ENCODE measurements at regions not wholly inside any gene's neighbourhood (a gene's known extent, or its start where the extent isn't known, plus 50 kb on each side); places are given as distances from the start of the nearest gene placed in this dataset.
"Not testable (repeated sequence)": the region's sequence is repeated elsewhere in the genome, so short reads cannot be mapped to it uniquely, and the experiment has no call there.

DNA sequence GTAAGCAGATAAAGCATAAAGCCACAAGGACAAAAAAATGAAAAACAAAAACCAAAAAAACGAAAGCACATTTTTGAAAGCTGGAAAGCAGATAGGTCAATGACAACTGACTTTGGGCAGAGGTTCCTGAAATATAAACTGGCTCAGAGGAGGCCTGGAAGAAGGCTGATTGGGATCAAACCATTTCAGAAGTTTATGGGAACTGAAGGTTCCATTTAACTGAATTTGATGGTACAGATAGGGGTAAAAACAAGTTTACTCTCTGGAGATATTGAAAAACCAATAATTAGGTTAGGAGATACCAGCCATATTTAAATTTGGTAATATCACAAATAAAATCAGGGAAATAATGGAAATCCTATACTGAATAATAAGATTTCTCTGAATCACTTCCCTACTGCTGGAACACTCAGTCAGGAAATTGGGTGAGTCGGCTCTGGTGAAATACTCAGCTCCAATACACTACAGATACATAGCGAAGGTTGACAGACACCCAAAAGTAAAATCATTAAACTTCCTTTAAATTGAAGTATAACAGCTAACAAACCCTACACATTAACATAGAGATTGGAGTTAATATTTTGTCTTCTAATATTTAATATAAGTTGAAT is 1584.3 kb downstream of the STIM2 start:
- peaks cover 10% of the 10 kb centered on the region for H3K4me1 Mint-ChIP-seq (ENCODE audit: low read depth, unreplicated experiment)
- no peak overlapping the region for H3K27ac Mint-ChIP-seq (ENCODE audit: unreplicated experiment)
- TF ChIP-seq, protein P1, sequence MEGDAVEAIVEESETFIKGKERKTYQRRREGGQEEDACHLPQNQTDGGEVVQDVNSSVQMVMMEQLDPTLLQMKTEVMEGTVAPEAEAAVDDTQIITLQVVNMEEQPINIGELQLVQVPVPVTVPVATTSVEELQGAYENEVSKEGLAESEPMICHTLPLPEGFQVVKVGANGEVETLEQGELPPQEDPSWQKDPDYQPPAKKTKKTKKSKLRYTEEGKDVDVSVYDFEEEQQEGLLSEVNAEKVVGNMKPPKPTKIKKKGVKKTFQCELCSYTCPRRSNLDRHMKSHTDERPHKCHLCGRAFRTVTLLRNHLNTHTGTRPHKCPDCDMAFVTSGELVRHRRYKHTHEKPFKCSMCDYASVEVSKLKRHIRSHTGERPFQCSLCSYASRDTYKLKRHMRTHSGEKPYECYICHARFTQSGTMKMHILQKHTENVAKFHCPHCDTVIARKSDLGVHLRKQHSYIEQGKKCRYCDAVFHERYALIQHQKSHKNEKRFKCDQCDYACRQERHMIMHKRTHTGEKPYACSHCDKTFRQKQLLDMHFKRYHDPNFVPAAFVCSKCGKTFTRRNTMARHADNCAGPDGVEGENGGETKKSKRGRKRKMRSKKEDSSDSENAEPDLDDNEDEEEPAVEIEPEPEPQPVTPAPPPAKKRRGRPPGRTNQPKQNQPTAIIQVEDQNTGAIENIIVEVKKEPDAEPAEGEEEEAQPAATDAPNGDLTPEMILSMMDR (IDR thresholded peaks at IDR 0.05; ENCODE audit: partially characterized antibody, unreplicated experiment): no peak
- no peak overlapping the region for H3K4me3 Mint-ChIP-seq (ENCODE audit: unreplicated experiment)
- H3K9me3 Mint-ChIP-seq (ENCODE audit: unreplicated experiment): peaks cover 2% of the 10 kb centered on the region
- no peaks in the 10 kb centered on the region for H3K27me3 Mint-ChIP-seq (ENCODE audit: unreplicated experiment)
- no peak for DNase-seq
- H3K36me3 Mint-ChIP-seq (ENCODE audit: unreplicated experiment): no peaks in the 10 kb centered on the region

DNA sequence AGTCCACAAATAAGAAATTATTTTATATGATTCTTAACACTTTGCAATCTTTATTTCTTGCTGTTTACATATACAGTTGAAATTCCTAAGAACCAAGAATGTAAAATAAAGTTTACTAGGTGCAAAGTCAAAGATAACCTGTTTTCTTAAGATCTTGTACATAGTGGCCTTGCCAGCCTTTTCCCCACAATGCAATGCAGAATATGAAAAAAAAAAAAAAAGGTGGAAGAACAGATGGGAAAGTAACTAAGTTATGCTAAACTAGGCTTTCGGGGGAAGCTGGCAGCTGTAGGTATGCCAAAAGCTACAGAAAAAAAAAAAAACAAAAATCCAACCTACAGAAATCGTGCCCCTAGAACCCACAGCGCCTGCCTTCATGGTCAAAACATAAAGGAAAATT is 1588.4 kb downstream of the STIM2 start:
- no peak for DNase-seq
- Mint-ChIP-seq H3K4me1 (ENCODE audit: low read depth, unreplicated experiment) (peaks cover 4% of the 10 kb centered on the region), H3K27me3 (ENCODE audit: unreplicated experiment) (no peaks in the 10 kb centered on the region), H3K36me3 (ENCODE audit: unreplicated experiment) (no peaks in the 10 kb centered on the region), H3K27ac (ENCODE audit: unreplicated experiment) (no peak overlapping the region), H3K9me3 (ENCODE audit: unreplicated experiment) (no peaks in the 10 kb centered on the region), H3K4me3 (ENCODE audit: unreplicated experiment) (no peak overlapping the region)
- TF ChIP-seq, protein P1 (IDR thresholded peaks at IDR 0.05; ENCODE audit: partially characterized antibody, unreplicated experiment): no peak

DNA sequence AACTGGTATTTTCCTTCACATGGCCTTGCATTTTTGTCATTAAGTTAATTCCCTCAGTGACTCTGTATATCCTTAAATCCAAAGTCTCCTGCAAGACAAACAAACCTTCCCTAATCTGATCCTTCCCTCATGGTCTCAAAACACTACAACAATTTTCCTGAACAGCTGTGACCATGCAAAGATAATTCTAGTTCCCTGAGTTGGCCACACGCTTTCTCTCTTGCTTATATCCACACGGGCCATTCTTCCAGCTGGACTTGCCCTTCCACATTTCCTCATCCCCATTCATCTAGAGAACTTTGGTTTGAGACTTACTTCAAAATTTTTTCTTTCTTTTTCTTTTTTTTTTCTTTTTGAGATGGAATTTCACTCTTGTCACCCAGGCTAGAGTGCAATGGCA is 1590.7 kb downstream of the STIM2 start:
- TF ChIP-seq, protein P1 (IDR thresholded peaks at IDR 0.05; ENCODE audit: partially characterized antibody, unreplicated experiment): no peak
- Mint-ChIP-seq H3K4me1 (ENCODE audit: low read depth, unreplicated experiment) (peaks cover 4% of the 10 kb centered on the region), H3K27me3 (ENCODE audit: unreplicated experiment) (no peaks in the 10 kb centered on the region), H3K4me3 (ENCODE audit: unreplicated experiment) (no peak overlapping the region), H3K9me3 (ENCODE audit: unreplicated experiment) (peaks cover 2% of the 10 kb centered on the region), H3K27ac (ENCODE audit: unreplicated experiment) (no peak overlapping the region), H3K36me3 (ENCODE audit: unreplicated experiment) (peaks cover 5% of the 10 kb centered on the region)
- no peak for DNase-seq

DNA sequence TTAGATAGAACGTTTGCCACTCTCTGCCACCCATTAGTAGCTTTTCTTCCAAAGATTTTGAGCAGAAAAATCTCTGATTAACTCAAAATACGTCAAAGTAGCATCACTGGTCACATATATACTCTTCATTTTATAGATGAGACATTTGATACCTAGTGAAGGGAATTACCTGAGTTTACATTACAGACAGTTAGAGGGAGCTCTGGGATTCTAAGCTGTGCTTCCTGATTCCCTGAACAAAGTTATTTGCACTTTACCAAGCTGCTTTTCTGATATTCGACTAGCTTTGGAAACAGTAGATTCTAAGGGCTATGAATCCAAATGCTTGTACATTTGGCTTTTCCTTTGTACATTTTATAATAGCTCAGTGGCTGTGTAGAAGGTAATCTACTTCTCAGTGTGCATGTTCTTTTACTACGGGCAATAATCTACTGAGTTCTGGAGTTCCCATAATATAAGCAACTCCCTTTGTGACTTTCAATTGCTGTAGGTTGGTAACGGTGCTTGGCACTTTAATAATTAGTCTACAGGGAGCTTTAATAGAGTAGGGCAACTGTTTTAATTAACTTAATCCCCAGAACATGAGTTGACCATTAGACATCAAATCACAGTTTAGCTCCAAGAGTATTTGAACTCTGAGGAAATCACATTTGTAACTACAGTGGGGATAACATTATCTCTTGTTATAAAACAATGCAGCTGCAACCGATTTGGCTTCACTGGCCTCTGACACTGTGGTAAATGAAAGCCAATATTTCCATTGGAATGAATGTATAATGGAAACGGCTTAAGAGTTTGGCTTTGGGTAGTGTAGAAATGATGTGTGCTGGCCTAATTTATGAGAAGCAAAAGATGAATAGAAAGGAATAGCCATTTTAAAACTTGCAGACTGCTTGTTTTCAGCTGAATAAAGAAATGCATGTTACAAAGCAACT is 1602.4 kb downstream of the STIM2 start:
- Mint-ChIP-seq H3K4me1 (ENCODE audit: low read depth, unreplicated experiment) (no peaks in the 10 kb centered on the region), H3K27me3 (ENCODE audit: unreplicated experiment) (no peaks in the 10 kb centered on the region), H3K4me3 (ENCODE audit: unreplicated experiment) (no peak overlapping the region), H3K9me3 (ENCODE audit: unreplicated experiment) (no peaks in the 10 kb centered on the region), H3K36me3 (ENCODE audit: unreplicated experiment) (no peaks in the 10 kb centered on the region), H3K27ac (ENCODE audit: unreplicated experiment) (no peak overlapping the region)
- DNase-seq: no peak
- TF ChIP-seq, protein P1 (IDR thresholded peaks at IDR 0.05; ENCODE audit: partially characterized antibody, unreplicated experiment): no peak

DNA sequence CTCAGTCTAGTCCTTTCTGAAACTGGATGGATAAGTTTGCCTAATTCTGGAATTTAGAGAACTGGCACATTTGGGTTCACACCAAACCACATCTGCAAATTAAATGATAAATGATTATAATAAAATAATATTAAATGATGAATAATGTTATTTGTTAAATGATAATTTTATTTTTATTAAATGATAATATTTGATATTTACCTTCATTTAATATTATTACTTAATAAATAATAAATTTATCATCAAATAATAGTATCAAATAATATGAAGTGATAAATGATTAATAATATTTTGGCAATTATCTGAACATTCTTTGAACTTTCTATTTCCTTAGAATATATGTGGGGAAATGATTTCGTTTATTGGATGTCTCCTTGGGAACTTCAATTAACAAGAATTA is 1604.2 kb downstream of the STIM2 start:
- Mint-ChIP-seq H3K27me3 (ENCODE audit: unreplicated experiment) (peaks cover 2% of the 10 kb centered on the region), H3K4me3 (ENCODE audit: unreplicated experiment) (no peak overlapping the region), H3K27ac (ENCODE audit: unreplicated experiment) (no peak overlapping the region), H3K36me3 (ENCODE audit: unreplicated experiment) (no peaks in the 10 kb centered on the region), H3K4me1 (ENCODE audit: low read depth, unreplicated experiment) (no peaks in the 10 kb centered on the region), H3K9me3 (ENCODE audit: unreplicated experiment) (no peaks in the 10 kb centered on the region)
- TF ChIP-seq, protein P1 (IDR thresholded peaks at IDR 0.05; ENCODE audit: partially characterized antibody, unreplicated experiment): no peak
- no peak for DNase-seq

DNA sequence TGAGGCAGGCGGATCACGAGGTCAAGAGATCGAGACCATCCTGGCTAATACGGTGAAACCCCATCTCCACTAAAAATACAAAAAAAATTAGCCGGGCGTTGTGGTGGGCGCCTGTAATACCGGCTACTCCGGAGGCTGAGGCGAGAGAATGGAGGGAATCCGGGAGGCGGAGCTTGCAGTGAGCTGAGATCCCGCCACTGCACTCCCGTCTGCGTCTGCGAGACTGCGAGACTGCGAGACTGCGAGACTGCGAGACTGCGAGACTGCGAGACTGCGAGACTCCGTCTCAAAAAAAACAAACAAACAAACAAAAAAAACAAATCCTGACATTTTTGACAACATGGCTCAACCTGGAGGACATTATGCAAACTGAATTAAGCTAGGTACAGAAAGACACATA is 1606.2 kb downstream of the STIM2 start:
- not testable (repeated sequence) for DNase-seq; H3K27me3 Mint-ChIP-seq (ENCODE audit: unreplicated experiment); H3K36me3 Mint-ChIP-seq (ENCODE audit: unreplicated experiment); H3K27ac Mint-ChIP-seq (ENCODE audit: unreplicated experiment); H3K4me3 Mint-ChIP-seq (ENCODE audit: unreplicated experiment); H3K4me1 Mint-ChIP-seq (ENCODE audit: low read depth, unreplicated experiment); H3K9me3 Mint-ChIP-seq (ENCODE audit: unreplicated experiment)

All from glutamatergic neuron (in vitro differentiated cells).